ENCODE measurements at regions not wholly inside any gene's neighbourhood (a gene's known extent, or its start where the extent isn't known, plus 50 kb on each side); places are given as distances from the start of the nearest gene placed in this dataset.
"Not testable (repeated sequence)": the region's sequence is repeated elsewhere in the genome, so short reads cannot be mapped to it uniquely, and the experiment has no call there.

- no peak for DNase-seq
Measured at GRCh38 chr15:39414201-39414600, 166.7 kb upstream of the THBS1 start.

- DNase-seq, result no peak
Measured at GRCh38 chr15:39415634-39416033, 165.2 kb upstream of the THBS1 start.

GRCh38 chr15:39416258-39416657, 164.6 kb upstream of the THBS1 start:
- no peak for DNase-seq

- no peak for DNase-seq
Measured at GRCh38 chr15:39417366-39418134, 163.3 kb upstream of the THBS1 start.

- DNase-seq, result no peak
Measured at GRCh38 chr15:39419651-39420050, 161.2 kb upstream of the THBS1 start.

GRCh38 chr15:39420123-39420852, 160.6 kb upstream of the THBS1 start:
- not testable (repeated sequence) for DNase-seq

- not testable (repeated sequence) for DNase-seq
Measured at GRCh38 chr15:39420853-39421192, 160.1 kb upstream of the THBS1 start.

- no peak for DNase-seq
Measured at GRCh38 chr15:39426552-39427532, 154.0 kb upstream of the THBS1 start.

GRCh38 chr15:39427705-39428104, 153.2 kb upstream of the THBS1 start:
- no peak for DNase-seq

GRCh38 chr15:39429898-39430357, 151.0 kb upstream of the THBS1 start:
- DNase-seq, result no peak

- no peak for DNase-seq
Measured at GRCh38 chr15:39430389-39430788, 150.5 kb upstream of the THBS1 start.

- DNase-seq, result no peak
Measured at GRCh38 chr15:39431376-39431775, 149.5 kb upstream of the THBS1 start.

GRCh38 chr15:39432026-39432425, 148.9 kb upstream of the THBS1 start:
- no peak for DNase-seq

GRCh38 chr15:39432912-39433348, 147.9 kb upstream of the THBS1 start:
- no peak for DNase-seq

- DNase-seq, result no peak
Measured at GRCh38 chr15:39433376-39433775, 147.5 kb upstream of the THBS1 start.

GRCh38 chr15:39434163-39434562, 146.7 kb upstream of the THBS1 start:
- no peak for DNase-seq

- DNase-seq, result no peak
Measured at GRCh38 chr15:39434751-39435238, 146.1 kb upstream of the THBS1 start.

- DNase-seq, result no peak
Measured at GRCh38 chr15:39435244-39435643, 145.6 kb upstream of the THBS1 start.

GRCh38 chr15:39438260-39438659, 142.6 kb upstream of the THBS1 start:
- no peak for DNase-seq

- no peak for DNase-seq
Measured at GRCh38 chr15:39438799-39439592, 141.9 kb upstream of the THBS1 start.

- DNase-seq, result no peak
Measured at GRCh38 chr15:39442898-39443297, 138.0 kb upstream of the THBS1 start.

- DNase-seq, result no peak
Measured at GRCh38 chr15:39443659-39444219, 137.1 kb upstream of the THBS1 start.
